ENCODE measurements at regions not wholly inside any gene's neighbourhood (a gene's known extent, or its start where the extent isn't known, plus 50 kb on each side); places are given as distances from the start of the nearest gene placed in this dataset.

DNA sequence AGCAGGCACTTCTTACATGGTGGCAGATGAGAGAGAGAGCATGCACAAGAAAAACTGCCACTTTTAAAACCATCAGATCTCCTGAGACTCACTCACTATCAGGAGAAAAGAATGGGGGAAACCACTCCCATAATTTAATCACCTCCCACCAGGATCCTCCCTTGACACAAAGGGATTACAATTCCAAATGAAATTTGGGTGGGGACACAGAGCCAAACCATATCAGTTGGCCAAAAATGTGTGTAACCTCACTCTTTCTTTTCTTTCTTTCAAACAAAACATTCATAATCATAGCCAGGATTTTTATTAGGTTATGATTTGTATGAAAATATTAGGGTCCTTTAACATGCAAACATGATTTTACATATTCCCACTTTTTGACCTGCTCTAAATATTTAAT, 222.1 kb downstream of the PCDH18 start:
- DNase-seq, result no peak

DNA sequence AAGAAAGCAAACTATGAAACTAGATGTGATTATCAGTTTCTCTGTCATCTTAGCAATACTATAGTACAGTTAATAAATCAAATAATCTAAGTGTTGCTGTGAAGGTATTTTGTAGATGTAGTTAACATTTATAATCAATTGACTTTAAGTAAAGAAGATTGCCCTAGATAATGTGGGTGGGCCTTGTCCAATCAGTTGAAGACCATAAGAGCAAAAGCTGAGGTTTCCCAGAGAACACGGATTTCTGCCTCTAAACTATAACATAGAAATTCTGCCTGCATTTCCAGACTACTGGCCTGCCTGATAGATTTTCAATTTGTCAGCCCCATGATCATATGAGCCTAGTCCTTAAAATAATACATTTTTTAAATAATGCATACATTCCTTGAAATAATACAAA, 222.9 kb downstream of the PCDH18 start:
- no peak for DNase-seq

DNA sequence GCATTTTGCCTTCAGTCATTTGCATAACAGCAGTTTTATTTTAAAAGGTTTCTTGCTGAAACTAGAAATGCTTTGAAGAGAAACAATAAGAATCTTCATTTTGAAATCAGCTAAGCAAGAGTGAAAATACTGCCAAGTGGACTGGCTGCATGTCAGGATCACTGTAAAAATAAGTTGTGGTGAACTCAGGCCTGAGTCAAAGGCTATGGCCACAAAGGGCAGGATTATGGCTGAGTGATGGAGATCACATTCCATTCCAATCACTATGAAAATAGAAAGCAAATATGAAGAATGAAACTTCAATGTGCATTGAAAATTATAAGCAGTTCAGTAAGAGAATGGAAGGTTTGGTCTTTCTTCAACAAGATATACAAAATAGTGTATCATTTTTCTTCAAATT, 224.5 kb downstream of the PCDH18 start:
- DNase-seq, result no peak

DNA sequence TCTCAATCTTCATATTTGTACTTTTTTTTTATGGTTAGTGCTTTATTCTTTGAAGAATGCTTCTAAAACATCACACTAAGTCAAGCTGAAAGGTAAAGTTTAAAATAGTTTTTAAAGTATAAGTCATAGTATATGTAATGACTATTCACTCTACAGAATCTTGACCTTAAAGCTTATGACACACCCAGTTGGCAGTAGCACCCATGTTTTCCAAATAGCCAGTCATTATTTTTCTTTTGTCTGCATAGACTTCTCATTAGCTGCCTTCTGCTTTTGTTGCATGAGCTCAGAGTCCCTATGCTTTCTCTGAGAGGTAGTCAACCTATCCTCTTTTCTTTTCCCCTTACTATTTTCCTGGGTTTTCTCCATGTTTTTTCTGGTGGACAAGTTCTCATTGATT, 231.5 kb downstream of the PCDH18 start:
- DNase-seq, result no peak

DNA sequence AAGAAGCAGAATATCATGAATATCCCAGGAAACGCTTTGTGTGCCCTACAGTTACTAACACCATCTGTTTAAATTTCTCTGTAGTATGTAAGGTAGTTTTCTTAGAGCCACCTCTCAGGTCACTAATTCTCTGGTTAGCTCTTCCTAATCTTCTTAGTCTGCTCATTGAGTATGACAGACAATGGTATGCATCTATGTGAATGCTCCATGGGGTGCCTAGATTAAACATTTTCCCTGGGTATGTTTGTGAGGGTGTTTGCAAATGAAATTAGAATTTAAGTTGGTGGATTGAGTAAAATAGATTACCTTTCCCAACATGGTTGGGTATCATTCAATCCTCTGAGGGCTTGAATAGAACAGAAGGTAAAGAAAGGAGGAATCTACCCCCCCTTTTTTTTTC, 233.0 kb downstream of the PCDH18 start:
- no peak for DNase-seq

DNA sequence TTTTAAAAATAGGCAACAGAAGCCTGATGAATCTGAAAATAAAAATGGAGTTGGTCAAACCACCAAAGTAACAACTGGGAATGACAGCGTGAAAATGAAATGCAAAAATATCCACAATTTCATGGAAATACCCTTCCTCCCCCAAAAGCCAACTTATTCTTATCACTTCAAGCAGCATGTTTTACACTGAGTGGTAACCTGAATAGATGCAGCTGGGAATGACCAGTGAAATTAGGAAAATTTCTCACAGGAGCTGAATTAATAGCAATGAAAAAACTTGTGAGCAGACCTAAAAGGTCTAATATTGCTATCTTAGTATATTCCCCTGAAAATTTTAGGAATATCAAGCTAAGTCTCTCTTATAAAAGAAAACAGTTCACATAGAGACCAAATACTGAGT, 239.0 kb downstream of the PCDH18 start:
- no peak for DNase-seq

DNA sequence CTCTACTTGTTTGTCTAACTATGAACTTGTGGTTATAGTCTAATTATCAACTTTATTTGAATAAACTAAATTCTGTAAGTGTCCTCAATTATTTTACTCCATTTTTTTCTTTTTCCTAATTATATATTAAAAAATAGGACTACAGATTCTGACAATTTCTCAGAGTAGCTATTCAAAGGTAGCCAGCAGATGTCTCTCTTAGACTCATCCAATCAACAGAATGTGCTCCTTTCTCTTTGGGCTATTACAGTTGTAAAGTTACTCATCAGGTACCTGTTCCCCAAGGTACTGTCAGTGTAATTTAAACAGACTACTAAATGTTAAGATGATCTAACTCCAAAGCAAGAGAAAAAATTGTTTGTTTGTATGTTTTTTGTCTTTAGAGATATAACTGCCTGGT, 248.6 kb downstream of the PCDH18 start:
- no peak for DNase-seq

DNA sequence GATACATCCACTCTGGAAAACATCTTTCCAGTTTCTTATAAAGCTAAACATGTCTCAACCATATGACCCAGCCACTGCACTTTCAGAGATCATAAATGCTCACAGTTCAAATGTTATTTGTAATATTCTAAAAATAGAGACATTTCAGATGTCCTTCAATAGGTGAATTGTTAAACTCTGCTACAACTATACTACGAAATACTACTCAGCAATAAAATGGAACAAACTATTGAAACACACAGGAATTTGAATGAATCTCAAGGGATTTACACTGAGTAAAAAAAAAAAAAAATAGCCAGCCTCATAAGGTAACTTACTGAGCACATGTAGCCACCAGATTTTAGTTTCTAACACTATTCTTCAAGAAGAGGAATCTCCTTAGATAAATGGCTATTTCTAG, 253.9 kb downstream of the PCDH18 start:
- no peak for DNase-seq

DNA sequence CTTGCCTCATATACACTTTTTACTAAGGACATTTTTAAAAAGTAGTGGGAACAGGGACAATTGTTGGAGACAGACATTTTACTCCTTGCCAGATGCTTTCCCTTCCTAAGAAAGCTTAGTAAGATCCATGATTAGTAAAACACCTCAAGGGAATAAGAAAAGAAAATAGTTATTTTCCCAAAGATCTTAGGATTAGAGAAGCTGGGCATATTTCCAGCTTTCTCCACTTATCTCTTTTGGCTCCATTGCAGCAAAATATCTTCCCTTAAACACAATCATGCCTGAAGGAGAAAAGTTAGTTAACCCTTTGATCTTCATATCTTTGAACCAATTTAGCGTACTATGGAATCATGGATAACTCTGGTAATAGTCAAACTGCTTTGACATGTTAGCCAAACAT, 257.9 kb downstream of the PCDH18 start:
- DNase-seq, result no peak

DNA sequence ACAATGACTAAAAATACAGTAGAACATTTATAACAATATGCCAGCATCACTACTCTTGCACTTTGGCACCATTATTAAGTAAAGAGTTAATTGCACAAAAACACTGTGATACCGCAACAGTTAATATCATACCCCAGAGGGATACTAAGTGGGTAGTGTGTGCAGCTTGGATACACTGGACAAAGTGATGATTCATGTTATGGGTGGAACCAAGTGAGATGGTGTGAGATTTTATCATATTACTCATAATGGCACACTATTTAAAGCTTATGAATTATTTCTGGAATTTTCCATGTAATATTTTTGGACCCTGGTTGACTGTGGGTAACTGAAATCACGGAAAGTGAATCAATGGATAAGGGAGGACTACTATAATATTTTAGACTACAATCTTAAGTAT, 265.3 kb downstream of the PCDH18 start:
- DNase-seq, result no peak

DNA sequence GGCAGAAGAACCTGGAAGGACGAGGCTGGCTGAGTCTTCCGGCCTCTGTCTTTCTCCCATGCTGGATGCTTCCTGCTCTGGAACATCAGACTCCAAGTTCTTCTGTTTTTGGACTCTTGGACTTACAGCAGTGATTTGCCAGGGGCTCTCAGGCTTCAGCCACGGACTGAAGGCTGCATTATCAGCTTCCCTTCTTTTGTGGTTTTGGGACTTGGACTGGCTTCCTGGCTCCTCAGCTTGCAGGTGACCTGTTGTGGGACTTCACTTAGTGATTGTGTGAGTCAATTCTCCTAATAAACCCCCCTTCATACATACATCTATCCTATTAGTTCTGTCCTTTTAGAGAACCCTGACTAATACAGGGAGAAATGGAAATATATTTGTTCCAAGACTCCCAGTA, 265.8 kb downstream of the PCDH18 start:
- DNase-seq, result no peak

DNA sequence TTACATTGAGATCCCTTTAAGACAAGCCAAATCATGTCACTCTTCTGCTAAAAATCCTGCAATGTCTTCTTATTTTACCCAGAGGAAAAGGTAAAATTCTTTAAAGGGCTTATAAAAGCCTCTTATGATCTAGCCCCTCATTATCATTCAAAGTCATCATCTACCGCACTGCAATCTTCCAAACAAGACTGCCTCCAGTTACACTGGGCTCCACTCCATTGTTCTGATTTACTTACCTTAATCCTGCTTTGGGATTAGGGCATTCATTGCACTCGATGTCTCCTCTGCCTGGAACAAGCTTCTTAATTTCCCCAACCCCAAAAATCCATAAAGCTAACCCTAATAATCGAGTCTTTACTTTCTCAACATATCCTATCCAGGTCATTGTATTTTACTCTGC, 269.1 kb downstream of the PCDH18 start:
- no peak for DNase-seq

DNA sequence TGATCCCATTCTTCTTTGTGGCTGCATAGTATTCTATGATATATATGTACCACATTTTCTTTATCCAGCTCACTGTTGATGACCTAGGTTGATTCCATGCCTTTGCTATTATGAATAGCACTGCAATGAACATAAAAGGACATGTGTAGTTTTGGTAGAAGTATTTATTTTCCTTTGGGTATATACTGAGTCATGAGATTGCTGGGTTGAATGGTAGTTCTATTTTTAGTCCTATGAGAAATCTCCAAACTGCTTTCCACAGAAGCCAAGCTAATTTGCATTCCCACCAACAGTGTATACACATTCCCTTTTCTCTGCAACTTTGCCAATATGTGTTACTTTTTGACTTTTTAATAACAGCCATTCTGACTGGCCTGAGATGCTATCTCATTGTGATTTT, 278.3 kb downstream of the PCDH18 start:
- DNase-seq, result no peak

DNA sequence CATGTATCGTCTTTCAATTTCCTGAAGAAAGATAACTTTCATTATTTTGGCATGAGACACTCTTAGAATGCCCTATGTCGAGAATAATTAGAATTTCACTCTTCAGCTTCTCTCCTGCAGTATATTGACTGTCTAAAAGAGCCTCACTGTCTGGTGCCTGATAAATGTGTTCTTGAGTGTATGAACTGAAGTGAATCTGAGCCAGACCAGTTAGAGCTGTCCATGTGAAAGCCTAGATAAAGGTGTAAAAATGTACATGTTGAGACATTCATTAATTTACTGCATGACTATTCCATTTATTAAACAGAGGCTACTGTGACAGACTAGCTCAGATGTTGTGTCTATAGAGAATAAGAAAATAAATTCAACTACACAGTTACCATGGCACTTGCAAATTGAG, 283.2 kb downstream of the PCDH18 start:
- DNase-seq, result no peak

DNA sequence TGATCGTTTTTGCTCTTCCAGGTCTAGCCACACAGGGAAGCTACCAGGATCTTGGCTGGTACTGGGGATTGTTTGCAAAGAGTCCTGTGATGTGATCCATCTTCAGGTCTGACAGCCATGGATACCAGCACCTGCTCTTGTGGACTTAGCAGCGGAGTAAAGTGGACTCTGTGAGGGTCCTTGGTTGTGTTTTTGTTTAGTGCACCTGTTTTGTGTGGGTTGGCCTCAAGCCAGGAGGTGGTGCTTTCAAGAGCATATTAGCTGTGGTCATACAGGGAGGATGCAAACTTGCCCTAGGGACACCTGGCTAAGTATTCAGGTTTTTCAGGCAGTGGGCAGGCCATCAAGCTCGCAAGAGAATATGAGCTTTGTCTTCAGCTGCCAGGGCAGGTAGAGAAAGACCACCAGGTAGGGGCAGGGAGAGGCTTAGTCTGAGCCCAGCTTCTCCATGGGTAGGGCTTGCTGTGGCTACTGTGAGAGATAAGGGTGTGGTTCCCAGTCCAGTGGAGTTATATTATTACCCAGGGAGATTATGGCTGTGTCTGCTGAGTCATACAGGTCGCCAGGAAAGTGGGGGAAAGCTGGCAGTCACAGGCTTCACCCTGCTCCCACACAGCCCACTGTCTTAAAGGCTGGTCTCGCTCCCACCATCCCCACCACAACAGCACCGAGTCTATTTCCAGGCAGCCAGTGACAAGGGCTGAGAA, 293.7 kb downstream of the PCDH18 start:
- no peak for DNase-seq

DNA sequence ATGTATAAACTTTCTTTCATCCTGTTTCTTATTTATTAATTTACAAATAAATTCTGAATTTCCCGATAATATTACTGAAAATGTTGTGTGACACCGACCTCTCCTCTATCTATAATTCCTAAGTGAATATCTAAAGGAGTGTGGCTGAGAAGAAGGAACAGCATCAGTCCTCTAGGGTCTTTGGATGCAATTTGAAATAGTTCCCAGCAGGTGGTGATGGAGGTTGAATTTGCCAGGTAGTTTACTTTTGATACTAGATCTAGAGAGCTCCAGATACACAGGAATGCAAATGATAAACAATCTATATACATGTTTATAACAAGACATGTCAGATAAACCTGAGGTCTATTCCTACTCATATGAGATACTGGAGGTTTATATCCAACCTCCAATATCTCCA, 305.4 kb downstream of the PCDH18 start:
- no peak for DNase-seq

DNA sequence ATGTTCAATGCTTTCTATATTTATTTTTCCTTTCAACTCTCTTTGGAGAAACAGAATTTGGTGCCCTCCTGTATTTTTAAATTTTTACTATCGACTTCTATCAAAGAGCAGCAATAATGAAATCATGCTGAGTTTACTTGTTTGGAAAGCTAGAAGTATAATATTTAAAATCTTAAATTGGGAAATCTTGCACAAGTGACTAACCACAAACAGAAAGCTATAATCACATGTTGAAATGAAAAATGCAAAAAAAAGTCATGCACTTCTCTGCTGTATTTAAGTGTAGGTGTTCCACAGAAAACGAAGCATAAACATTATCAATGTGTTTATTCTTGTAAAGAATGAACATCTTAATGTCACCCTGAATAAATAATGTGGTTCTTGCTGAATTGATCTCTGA, 306.1 kb downstream of the PCDH18 start:
- DNase-seq, result no peak

DNA sequence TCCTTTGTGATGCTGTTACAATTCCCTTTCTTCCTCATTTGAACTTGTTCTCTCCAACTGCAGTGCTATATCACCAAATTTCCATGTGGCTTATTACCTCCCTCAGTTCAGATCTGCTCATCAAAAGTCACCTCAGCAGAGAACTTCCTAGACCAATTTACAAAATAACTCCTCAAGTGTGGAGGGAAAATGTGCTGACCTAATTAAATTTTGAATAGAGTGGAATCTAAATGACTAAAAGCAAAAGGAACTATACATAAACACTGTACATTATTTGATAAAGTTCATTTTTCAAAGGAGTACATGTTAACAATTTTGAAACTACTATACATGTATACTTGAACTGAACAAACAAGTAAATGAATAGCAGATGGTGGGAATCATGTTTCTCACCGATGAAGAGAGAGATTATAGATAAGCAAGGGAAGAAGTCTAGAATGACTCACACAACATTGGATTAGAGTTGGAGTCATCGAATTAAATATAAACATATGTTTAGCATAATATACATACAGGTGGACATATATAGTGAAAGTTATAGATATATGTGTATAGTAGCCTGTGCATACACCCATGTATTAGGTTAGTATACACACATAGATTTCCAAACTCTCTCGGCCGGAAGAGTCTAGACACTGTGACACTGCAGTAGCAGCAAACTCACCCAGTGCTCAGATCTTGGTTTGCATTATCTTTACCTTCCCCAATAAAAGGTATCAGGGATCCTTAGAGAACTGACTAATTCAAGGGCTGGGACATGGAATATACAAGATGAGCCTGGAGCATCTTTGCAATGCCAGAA, 318.7 kb downstream of the PCDH18 start:
- no peak for DNase-seq

DNA sequence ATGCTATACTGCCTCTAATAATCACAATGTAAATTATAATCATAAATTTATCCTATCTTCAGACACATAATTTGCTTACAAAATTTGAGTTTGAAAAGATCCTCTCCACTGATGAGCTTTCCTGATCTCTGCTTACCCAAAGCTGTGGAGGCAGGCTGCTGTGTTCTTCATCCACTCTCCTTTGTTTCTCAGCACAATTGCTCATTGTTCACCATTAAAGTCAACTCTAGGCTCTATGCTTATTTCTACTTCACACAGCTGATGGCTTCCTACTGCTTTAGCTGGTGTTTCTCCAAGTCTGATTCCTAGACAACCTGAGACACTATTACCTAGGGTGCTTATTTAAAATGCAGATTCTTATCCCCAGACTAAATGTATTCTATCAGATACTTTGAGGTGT, 319.7 kb downstream of the PCDH18 start:
- DNase-seq, result no peak

DNA sequence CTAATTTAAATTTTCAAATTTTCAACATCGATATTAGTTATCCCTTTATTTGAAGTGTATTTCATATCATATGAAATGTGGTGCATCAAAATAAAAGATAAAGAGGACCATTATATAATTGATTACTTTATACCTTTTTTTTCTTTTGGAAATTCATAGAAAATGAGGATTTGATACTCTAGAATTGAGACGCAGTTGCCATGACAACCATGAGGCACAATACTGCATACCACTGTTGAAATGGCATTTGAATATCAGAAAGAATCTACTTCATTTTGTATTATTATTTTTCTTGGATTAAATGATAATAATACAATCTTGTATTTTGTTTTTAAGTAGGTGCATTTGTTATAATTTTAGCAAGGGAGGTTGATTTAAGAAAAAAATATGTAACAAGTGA, 323.1 kb downstream of the PCDH18 start:
- no peak for DNase-seq

DNA sequence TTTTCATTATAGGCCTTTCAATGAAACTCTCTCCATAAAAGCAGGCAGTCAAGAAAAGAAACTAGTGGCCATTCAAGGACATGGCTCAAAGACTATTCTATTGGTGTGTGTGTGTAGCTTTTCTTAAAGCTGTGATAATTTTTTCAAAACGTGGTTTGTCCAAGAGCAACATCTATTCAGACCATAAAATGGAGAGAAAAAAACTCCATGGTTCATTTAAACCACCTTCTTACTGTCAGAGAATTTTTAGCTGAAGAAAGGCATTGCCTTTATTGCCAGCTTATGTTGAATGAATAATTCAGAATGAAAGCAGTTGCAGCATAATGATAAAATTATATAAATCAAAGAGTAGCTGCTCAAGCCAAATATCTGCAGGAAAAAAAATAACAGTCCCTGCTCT, 325.5 kb downstream of the PCDH18 start:
- DNase-seq, result no peak

DNA sequence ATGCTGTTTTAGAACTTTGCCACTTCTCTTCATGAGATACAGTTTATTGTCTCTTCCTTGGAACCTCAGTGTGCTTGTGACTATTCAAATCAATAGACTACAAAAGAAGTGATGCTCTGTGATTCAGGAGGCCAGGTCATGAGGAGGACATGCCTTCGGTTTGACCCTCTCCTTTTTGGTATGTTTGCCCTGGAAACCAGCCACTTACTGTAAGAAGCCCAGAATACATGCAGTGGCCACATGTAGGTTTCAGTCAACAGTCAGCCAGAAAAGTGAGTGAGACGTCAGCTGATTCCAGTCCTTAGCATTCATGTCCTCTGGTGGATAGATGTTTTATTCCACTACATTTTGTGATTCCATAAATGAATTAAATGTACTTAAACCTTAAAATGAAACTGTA, 328.7 kb downstream of the PCDH18 start:
- DNase-seq, result no peak

DNA sequence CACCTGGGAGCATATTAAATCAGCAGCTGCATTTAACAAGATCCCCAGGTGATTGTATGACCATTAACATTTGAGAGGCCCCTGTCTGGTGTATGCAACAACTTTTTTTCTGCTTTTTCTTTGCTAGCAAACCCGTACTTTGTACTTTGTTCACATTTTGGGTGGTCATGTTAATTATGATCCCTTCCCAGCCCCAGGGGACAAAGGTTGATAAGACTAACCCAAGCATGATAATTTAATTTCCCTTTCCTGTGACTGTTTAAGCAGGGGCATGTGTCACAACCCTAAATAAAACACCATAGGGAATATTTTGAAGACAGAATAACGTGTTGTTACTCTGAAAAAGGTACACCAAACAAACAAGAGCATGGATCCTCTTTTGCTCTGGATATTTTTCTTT, 332.0 kb downstream of the PCDH18 start:
- DNase-seq, result peak; percentile 32

DNA sequence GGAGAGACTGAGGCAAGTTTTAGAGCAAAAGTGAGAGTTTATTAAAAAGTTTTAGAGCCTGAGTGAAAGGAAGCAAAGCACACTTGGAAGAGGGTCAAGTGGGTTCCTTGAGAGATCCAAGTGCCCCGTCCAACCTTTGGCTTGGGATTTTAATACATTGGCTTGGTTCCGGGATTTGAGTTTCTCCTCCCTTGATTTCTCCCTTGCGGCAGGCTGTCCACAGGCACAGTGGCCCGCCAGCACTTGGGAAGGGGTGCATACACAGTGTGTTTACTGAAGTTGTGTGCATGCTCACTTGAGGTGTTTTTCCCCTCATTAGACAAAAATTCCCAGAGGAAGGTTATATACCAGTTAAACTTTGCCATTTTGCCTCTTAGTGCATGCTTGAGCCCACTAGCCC, 333.5 kb downstream of the PCDH18 start:
- no peak for DNase-seq

DNA sequence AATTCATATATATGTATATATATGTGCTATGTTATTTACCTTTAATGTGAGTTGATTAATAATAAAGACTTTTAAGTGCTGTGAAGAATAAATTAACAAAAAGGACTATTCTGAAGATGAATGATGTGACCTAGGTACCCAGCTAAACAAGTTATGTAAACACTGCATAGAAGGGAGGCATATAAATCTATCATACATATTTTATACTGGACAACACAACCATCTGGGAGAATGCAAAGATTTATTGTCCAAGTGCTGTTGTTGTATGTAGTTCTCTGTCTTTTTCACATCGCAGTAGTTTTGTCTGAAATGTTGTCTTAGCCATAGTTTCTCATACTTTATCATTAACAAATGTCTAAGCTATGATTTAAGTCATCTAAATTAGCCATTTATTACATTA, 337.6 kb downstream of the PCDH18 start:
- no peak for DNase-seq

Data from retina (tissue), 1 donor.